ENCODE measurements at regions not wholly inside any gene's neighbourhood (a gene's known extent, or its start where the extent isn't known, plus 50 kb on each side); places are given as distances from the start of the nearest gene placed in this dataset.

DNA sequence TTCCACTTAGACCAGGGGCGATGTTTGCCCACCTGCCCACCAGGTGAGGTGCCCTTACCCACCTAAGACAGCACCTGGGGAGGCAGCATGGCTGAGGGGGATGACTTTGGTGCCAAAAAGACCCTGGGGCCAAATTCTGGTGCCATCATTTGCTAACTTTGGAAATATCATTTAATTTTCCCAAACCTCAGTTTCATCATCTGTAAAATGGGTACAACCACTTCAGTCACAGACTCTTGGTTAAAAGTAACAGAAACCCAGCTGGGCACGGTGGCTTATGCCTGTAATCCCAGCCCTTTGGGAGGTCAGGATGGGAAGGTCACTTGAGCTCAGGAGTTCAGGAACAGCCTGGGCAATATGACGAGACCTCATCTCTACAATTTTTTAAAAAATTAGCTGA, 177.8 kb downstream of the USP12 start:
- RAD21 ChIA-PET (ENCODE audit: unreplicated experiment) = no interaction called here
- Histone ChIP-seq H3K4me1 (ENCODE audit: control insufficient read depth, insufficient read depth, low read length) (peaks cover 15% of the 10 kb centered on the region), H3K27me3 (replicated peaks in 1 of 2; ENCODE audit: control insufficient read depth in 2 of 2, insufficient read depth in 2 of 2, low read length in 1 of 2) (no peaks in the 10 kb centered on the region), H3K4me3 (no peak overlapping the region), H3K9ac (ENCODE audit: control insufficient read depth, insufficient read depth, low read length) (no peak overlapping the region), H3K27ac (ENCODE audit: control insufficient read depth, insufficient read depth) (no peak overlapping the region), H3K4me2 (ENCODE audit: control insufficient read depth, insufficient read depth) (no peak overlapping the region), H3K9me3 (replicated peaks; ENCODE audit: control insufficient read depth, insufficient read depth, low read length) (peaks cover 2% of the 10 kb centered on the region; the same call in 2 of the 3 replicates), H2AFZ (ENCODE audit: control insufficient read depth, low read depth, low read length) (no peak overlapping the region), H3K79me2 (ENCODE audit: control insufficient read depth, insufficient read depth, low read length) (no peaks in the 10 kb centered on the region), H3K36me3 (ENCODE audit: control insufficient read depth in 2 of 2, insufficient read depth in 2 of 2, low read length in 1 of 2) (no peaks in the 10 kb centered on the region), H4K20me1 (ENCODE audit: control insufficient read depth, insufficient read depth) (no peaks in the 10 kb centered on the region)
- ATAC-seq (no peak), FAIRE-seq (no peak), DNase-seq (ENCODE audit: low read depth, low spot score) (no peak)
- SMC1A ChIA-PET (ENCODE audit: uncharacterized antibody, unreplicated experiment) = interaction anchor here (0.6 to 1.4 kb wide), 3 partner anchors 8 to 290 kb away, joined by 3 read pairs; no protein-coding TSS in a partner anchor
- CTCF ChIA-PET = interaction anchor here (1.0 to 1.2 kb wide), 2 partner anchors 8 to 368 kb away, joined by 3 read pairs; no protein-coding TSS in a partner anchor
- POLR2A ChIA-PET = interaction anchor here (1.0 kb wide), 1 partner anchor 8 kb away, joined by 4 read pairs; no protein-coding TSS in a partner anchor
- no TSS peak for BruUV-seq (replicated peaks)
- intact Hi-C loops (cut with micrococcal nuclease; ENCODE audit: unreplicated experiment) (no loop called here), in situ Hi-C loops (cut with MboI) (loop anchor here (5.0 kb wide), 1 partner anchor 51 kb away; no protein-coding TSS in a partner anchor)
- TF ChIP-seq, protein P1, sequence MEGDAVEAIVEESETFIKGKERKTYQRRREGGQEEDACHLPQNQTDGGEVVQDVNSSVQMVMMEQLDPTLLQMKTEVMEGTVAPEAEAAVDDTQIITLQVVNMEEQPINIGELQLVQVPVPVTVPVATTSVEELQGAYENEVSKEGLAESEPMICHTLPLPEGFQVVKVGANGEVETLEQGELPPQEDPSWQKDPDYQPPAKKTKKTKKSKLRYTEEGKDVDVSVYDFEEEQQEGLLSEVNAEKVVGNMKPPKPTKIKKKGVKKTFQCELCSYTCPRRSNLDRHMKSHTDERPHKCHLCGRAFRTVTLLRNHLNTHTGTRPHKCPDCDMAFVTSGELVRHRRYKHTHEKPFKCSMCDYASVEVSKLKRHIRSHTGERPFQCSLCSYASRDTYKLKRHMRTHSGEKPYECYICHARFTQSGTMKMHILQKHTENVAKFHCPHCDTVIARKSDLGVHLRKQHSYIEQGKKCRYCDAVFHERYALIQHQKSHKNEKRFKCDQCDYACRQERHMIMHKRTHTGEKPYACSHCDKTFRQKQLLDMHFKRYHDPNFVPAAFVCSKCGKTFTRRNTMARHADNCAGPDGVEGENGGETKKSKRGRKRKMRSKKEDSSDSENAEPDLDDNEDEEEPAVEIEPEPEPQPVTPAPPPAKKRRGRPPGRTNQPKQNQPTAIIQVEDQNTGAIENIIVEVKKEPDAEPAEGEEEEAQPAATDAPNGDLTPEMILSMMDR (IDR thresholded peaks at IDR 0.05 in 2 of 3, conservative IDR thresholded peaks at IDR 0.05 in 1 of 3; ENCODE audit: control insufficient read depth in 2 of 3, extremely low read depth in 1 of 3, insufficient read depth in 1 of 3, low read depth in 3 of 3, low read length in 3 of 3) = no peak
- TF ChIP-seq RELA (IDR thresholded peaks at IDR 0.05; ENCODE audit: borderline replicate concordance, partially characterized antibody) = no peak
- TF ChIP-seq RBBP5 (conservative IDR thresholded peaks at IDR 0.05) = no peak
- no peak for TF ChIP-seq ZSCAN29 (IDR thresholded peaks at IDR 0.05)
- no peak for TF ChIP-seq ESRRA (IDR thresholded peaks at IDR 0.05; ENCODE audit: low read length)
- TF ChIP-seq, protein P2, sequence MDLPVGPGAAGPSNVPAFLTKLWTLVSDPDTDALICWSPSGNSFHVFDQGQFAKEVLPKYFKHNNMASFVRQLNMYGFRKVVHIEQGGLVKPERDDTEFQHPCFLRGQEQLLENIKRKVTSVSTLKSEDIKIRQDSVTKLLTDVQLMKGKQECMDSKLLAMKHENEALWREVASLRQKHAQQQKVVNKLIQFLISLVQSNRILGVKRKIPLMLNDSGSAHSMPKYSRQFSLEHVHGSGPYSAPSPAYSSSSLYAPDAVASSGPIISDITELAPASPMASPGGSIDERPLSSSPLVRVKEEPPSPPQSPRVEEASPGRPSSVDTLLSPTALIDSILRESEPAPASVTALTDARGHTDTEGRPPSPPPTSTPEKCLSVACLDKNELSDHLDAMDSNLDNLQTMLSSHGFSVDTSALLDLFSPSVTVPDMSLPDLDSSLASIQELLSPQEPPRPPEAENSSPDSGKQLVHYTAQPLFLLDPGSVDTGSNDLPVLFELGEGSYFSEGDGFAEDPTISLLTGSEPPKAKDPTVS (IDR thresholded peaks at IDR 0.05; ENCODE audit: low read depth, low read length) = no peak
- TF ChIP-seq CBX3 (IDR thresholded peaks at IDR 0.05; ENCODE audit: borderline replicate concordance, low read depth) = no peak
- TF ChIP-seq MTA3 (IDR thresholded peaks at IDR 0.05; ENCODE audit: borderline replicate concordance, low read length) = no peak
- TF ChIP-seq, protein P3, sequence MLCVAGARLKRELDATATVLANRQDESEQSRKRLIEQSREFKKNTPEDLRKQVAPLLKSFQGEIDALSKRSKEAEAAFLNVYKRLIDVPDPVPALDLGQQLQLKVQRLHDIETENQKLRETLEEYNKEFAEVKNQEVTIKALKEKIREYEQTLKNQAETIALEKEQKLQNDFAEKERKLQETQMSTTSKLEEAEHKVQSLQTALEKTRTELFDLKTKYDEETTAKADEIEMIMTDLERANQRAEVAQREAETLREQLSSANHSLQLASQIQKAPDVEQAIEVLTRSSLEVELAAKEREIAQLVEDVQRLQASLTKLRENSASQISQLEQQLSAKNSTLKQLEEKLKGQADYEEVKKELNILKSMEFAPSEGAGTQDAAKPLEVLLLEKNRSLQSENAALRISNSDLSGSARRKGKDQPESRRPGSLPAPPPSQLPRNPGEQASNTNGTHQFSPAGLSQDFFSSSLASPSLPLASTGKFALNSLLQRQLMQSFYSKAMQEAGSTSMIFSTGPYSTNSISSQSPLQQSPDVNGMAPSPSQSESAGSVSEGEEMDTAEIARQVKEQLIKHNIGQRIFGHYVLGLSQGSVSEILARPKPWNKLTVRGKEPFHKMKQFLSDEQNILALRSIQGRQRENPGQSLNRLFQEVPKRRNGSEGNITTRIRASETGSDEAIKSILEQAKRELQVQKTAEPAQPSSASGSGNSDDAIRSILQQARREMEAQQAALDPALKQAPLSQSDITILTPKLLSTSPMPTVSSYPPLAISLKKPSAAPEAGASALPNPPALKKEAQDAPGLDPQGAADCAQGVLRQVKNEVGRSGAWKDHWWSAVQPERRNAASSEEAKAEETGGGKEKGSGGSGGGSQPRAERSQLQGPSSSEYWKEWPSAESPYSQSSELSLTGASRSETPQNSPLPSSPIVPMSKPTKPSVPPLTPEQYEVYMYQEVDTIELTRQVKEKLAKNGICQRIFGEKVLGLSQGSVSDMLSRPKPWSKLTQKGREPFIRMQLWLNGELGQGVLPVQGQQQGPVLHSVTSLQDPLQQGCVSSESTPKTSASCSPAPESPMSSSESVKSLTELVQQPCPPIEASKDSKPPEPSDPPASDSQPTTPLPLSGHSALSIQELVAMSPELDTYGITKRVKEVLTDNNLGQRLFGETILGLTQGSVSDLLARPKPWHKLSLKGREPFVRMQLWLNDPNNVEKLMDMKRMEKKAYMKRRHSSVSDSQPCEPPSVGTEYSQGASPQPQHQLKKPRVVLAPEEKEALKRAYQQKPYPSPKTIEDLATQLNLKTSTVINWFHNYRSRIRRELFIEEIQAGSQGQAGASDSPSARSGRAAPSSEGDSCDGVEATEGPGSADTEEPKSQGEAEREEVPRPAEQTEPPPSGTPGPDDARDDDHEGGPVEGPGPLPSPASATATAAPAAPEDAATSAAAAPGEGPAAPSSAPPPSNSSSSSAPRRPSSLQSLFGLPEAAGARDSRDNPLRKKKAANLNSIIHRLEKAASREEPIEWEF (IDR thresholded peaks at IDR 0.05; ENCODE audit: insufficient replicate concordance, low read depth, low read length) = no peak
- no peak for TF ChIP-seq SMARCA5 (IDR thresholded peaks at IDR 0.05)
- TF ChIP-seq BRCA1 (IDR thresholded peaks at IDR 0.05; ENCODE audit: low read depth, low read length) = no peak
- TF ChIP-seq TCF12 (IDR thresholded peaks at IDR 0.05; ENCODE audit: low read depth, low read length) = no peak
- WGBS (ENCODE audit: insufficient coverage, insufficient replicate concordance, low lambda C conversion rate, missing lambda C conversion rate) = 77% methylated on average over 3 of the region's 3 CpGs

All from GM12878 (cell line).